H9 (cell line): ENCODE measurements at regions not wholly inside any gene's neighbourhood (a gene's known extent, or its start where the extent isn't known, plus 50 kb on each side); places are given as distances from the start of the nearest gene placed in this dataset.

Source experiments
- DNase-seq: peaks from one replicate; pipeline ENCODE4 v3.0.0-alpha.2; 2017
- H2AFZ ChIP-seq: one replicate; pipeline ENCODE4 v1.6.1; 2013; ENCODE audit warnings: mild to moderate bottlenecking, low read length, control low read depth, moderate library complexity
- H2AK5ac ChIP-seq: 2 replicates; pipeline ENCODE4 v1.6.1; 2013; ENCODE audit warnings: low read length, control low read depth, mixed read lengths; ENCODE audit not compliant: insufficient read length
- H2BK120ac ChIP-seq: one replicate; pipeline ENCODE4 v1.6.1; 2013; ENCODE audit warnings: low read depth, mild to moderate bottlenecking, low read length, control low read depth, inconsistent platforms; ENCODE audit not compliant: poor library complexity, severe bottlenecking
- H2BK12ac ChIP-seq: 2 replicates; pipeline ENCODE4 v1.6.1; 2013; ENCODE audit warnings: low read length, control low read depth, mixed read lengths, low read depth; ENCODE audit not compliant: insufficient read length
- H2BK15ac ChIP-seq: 2 replicates; pipeline ENCODE4 v1.6.1; 2013; ENCODE audit warnings: low read depth, low read length, control low read depth
- H2BK20ac ChIP-seq: one replicate; pipeline ENCODE4 v1.6.1; 2013; ENCODE audit warnings: low read depth, mild to moderate bottlenecking, low read length, control low read depth, inconsistent platforms; ENCODE audit not compliant: poor library complexity, severe bottlenecking
- H2BK5ac ChIP-seq: 2 replicates; pipeline ENCODE4 v1.6.1; 2013; ENCODE audit warnings: low read length, control low read depth, mixed read lengths; ENCODE audit not compliant: insufficient read length
- H3K14ac ChIP-seq: 2 replicates; pipeline ENCODE4 v1.6.1; 2013; ENCODE audit warnings: low read length, control low read depth; ENCODE audit not compliant: insufficient read depth
- H3K18ac ChIP-seq: 2 replicates; pipeline ENCODE4 v1.6.1; 2013; ENCODE audit warnings: low read depth, mild to moderate bottlenecking, mixed read lengths, low read length, control low read depth; ENCODE audit not compliant: insufficient read length
- H3K23ac ChIP-seq: 2 replicates; pipeline ENCODE4 v1.6.1; 2013; ENCODE audit warnings: low read length, control low read depth, mixed read lengths, low read depth; ENCODE audit not compliant: insufficient read length
- H3K23me2 ChIP-seq: 2 replicates; pipeline ENCODE4 v1.6.1; 2013; ENCODE audit warnings: low read depth, mild to moderate bottlenecking, mixed read lengths, low read length, control low read depth; ENCODE audit not compliant: insufficient read length, poor library complexity, severe bottlenecking
- H3K27ac ChIP-seq: 2 replicates; pipeline ENCODE4 v1.5.1; 2013; ENCODE audit warnings: low read length, control low read depth, mixed read lengths, low read depth; ENCODE audit not compliant: insufficient read length
- H3K27me3 ChIP-seq: 2 replicates; pipeline ENCODE4 v1.6.1; 2013; ENCODE audit warnings: low read length, control low read depth, inconsistent platforms; ENCODE audit not compliant: insufficient read depth
- H3K4ac ChIP-seq: 2 replicates; pipeline ENCODE4 v1.6.1; 2013; ENCODE audit warnings: low read depth, mild to moderate bottlenecking, control low read depth, inconsistent platforms, low read length, moderate library complexity
- H3K4me1 ChIP-seq: 2 replicates; pipeline ENCODE4 v1.6.1; 2013; ENCODE audit warnings: low read length, control low read depth, inconsistent platforms; ENCODE audit not compliant: insufficient read depth
- H3K4me2 ChIP-seq: 2 replicates; pipeline ENCODE4 v1.6.1; 2013; ENCODE audit warnings: low read length, control low read depth, mixed read lengths; ENCODE audit not compliant: insufficient read length, insufficient read depth
- H3K56ac ChIP-seq: 2 replicates; pipeline ENCODE4 v1.6.1; 2013; ENCODE audit warnings: low read depth, mild to moderate bottlenecking, mixed read lengths, low read length, control low read depth; ENCODE audit not compliant: insufficient read length
- H3K79me1 ChIP-seq: 2 replicates; pipeline ENCODE4 v1.6.1; 2013; ENCODE audit warnings: low read depth, mild to moderate bottlenecking, moderate library complexity, low read length, control low read depth, inconsistent platforms; ENCODE audit not compliant: insufficient read depth, poor library complexity, severe bottlenecking
- H3K79me2 ChIP-seq: 2 replicates; pipeline ENCODE4 v1.6.1; 2013; ENCODE audit warnings: low read length, control low read depth, inconsistent platforms; ENCODE audit not compliant: insufficient read depth
- H3K9ac ChIP-seq: 2 replicates; pipeline ENCODE4 v1.6.1; 2013; ENCODE audit warnings: low read length, control low read depth, mixed read lengths; ENCODE audit not compliant: insufficient read length; ENCODE audit errors: extremely low read depth
- H3K9me3 ChIP-seq: one replicate; pipeline ENCODE4 v1.6.1; 2013; ENCODE audit warnings: low read depth, low read length, inconsistent platforms; ENCODE audit not compliant: control insufficient read depth
- H3T11ph ChIP-seq: one replicate; pipeline ENCODE4 v1.6.1; 2013; ENCODE audit warnings: mild to moderate bottlenecking, low read length, control low read depth, inconsistent platforms
- H4K20me1 ChIP-seq: one replicate; pipeline ENCODE4 v1.6.1; 2013; ENCODE audit not compliant: control insufficient read depth, insufficient read length, insufficient read depth
- H4K5ac ChIP-seq: 2 replicates; pipeline ENCODE4 v1.6.1; 2013; ENCODE audit warnings: low read depth, mild to moderate bottlenecking, mixed read lengths, low read length, control low read depth; ENCODE audit not compliant: insufficient read length
- H4K8ac ChIP-seq: replicated peaks from 2 replicates; pipeline ENCODE4 v1.6.1; 2013; ENCODE audit warnings: low read length, control low read depth, mixed read lengths, low read depth; ENCODE audit not compliant: insufficient read length
- H4K91ac ChIP-seq: 2 replicates; pipeline ENCODE4 v1.6.1; 2013; ENCODE audit warnings: low read depth, mild to moderate bottlenecking, moderate library complexity, mixed read lengths, low read length, control low read depth; ENCODE audit not compliant: insufficient read length
- H3K27ac Mint-ChIP-seq, 3 experiments: 2 replicates in 2 of 3; 3 replicates in 1 of 3; pipeline ENCODE4 v1.8.0; 2020 to 2021; ENCODE audit warnings: mixed read lengths in 3 of 3, mild to moderate bottlenecking in 1 of 3, moderate library complexity in 1 of 3
- H3K27me3 Mint-ChIP-seq: 2 replicates; pipeline ENCODE4 v1.8.0; 2021; ENCODE audit warnings: low read depth, mild to moderate bottlenecking, moderate library complexity, mixed read lengths
- H3K36me3 Mint-ChIP-seq, 3 experiments: 2 replicates in 2 of 3; 3 replicates in 1 of 3; pipeline ENCODE4 v1.8.0; 2020 to 2021; ENCODE audit warnings: low read depth in 3 of 3, mixed read lengths in 3 of 3; ENCODE audit not compliant: insufficient read depth in 1 of 3
- H3K4me1 Mint-ChIP-seq, 2 experiments: 2 replicates each; pipeline ENCODE4 v1.8.0; 2020; ENCODE audit warnings: mixed read lengths in 2 of 2
- H3K4me3 Mint-ChIP-seq, 2 experiments: 2 replicates in 1 of 2; 3 replicates in 1 of 2; pipeline ENCODE4 v1.8.0; 2020 to 2021; ENCODE audit warnings: mild to moderate bottlenecking in 2 of 2, mixed read lengths in 2 of 2, moderate library complexity in 1 of 2
- H3K9me3 Mint-ChIP-seq, 2 experiments: 2 replicates in 1 of 2; 3 replicates in 1 of 2; pipeline ENCODE4 v1.8.0; 2020; ENCODE audit warnings: mild to moderate bottlenecking in 2 of 2, mixed read lengths in 2 of 2, moderate library complexity in 1 of 2
- CTCF ChIP-seq: fragments of 200-600 bp; sonication (generic); conservative IDR thresholded peaks from 3 replicates; pipeline ENCODE4 v1.8.0; 2021; ENCODE audit warnings: antibody characterized with exemption, mild to moderate bottlenecking
- WGBS: extraction: QIAGEN DNeasy Blood & Tissue Kit; methylation state at CpG from one replicate; pipeline ENCODE4 v1.1.7; 2013; ENCODE audit warnings: missing lambda C conversion rate, low lambda C conversion rate, mixed read lengths; ENCODE audit not compliant: insufficient read length; ENCODE audit errors: extremely low coverage; 5-methylcytosine and 5-hydroxymethylcytosine counted together

- Histone ChIP-seq H2BK12ac (no peak overlapping the region), H2AK5ac (no peak overlapping the region), H2BK5ac (no peak overlapping the region), H3K27me3 (no peaks in the 10 kb centered on the region), H3K9me3 (no peaks in the 10 kb centered on the region), H2BK120ac (no peak overlapping the region), H3K56ac (no peak overlapping the region), H3K23ac (no peak overlapping the region), H3K79me1 (no peaks in the 10 kb centered on the region), H3K14ac (no peak overlapping the region), H4K91ac (no peak overlapping the region), H3K79me2 (no peaks in the 10 kb centered on the region), H3T11ph (no peak overlapping the region), H3K4me1 (no peaks in the 10 kb centered on the region), H4K20me1 (no peaks in the 10 kb centered on the region), H3K18ac (no peak overlapping the region), H3K9ac (no peak overlapping the region), H3K27ac (no peak overlapping the region), H2AFZ (no peak overlapping the region), H2BK15ac (no peak overlapping the region), H3K4ac (no peak overlapping the region), H3K4me2 (no peak overlapping the region), H2BK20ac (no peak overlapping the region), H3K23me2 (no peaks in the 10 kb centered on the region), H4K5ac (no peak overlapping the region), H4K8ac (no peak overlapping the region)
- H3K4me1 Mint-ChIP-seq: no peaks in the 10 kb centered on the region
- no peaks in the 10 kb centered on the region for H3K27me3 Mint-ChIP-seq
- WGBS: no CpG with 5 or more reads among the region's 3 CpGs
- no peaks in the 10 kb centered on the region for H3K36me3 Mint-ChIP-seq
- H3K9me3 Mint-ChIP-seq: no peaks in the 10 kb centered on the region; a peak in 2 of 5 replicates
- no peak overlapping the region for H3K4me3 Mint-ChIP-seq
- no peak for DNase-seq
- no peak for TF ChIP-seq CTCF
- H3K27ac Mint-ChIP-seq: no peak overlapping the region
Measured at GRCh38 chr10:89946106-89946505, 244.7 kb downstream of the KIF20B start.
